ENCODE measurements at regions not wholly inside any gene's neighbourhood (a gene's known extent, or its start where the extent isn't known, plus 50 kb on each side); places are given as distances from the start of the nearest gene placed in this dataset.
"Not testable (repeated sequence)": the region's sequence is repeated elsewhere in the genome, so short reads cannot be mapped to it uniquely, and the experiment has no call there.

- Mint-ChIP-seq H3K36me3 (peaks cover 0 to 4% (median 0%) of the 10 kb centered on the region in 3 donors), H3K4me3 (no peak overlapping the region), H3K4me1 (no peaks in the 10 kb centered on the region), H3K9me3 (peaks cover 6 to 28% (median 15%) of the 10 kb centered on the region in 6 donors), H3K27me3 (ENCODE audit: low read depth in 3 of 3) (no peaks in the 10 kb centered on the region), H3K27ac (no peak overlapping the region)
- no peak for DNase-seq
Measured at GRCh38 chr5:104126980-104127379, 564.4 kb upstream of the NUDT12 start.

GRCh38 chr5:104119529-104119928, 556.9 kb upstream of the NUDT12 start:
- H3K36me3 Mint-ChIP-seq = no peaks in the 10 kb centered on the region
- H3K4me3 Mint-ChIP-seq = no peak overlapping the region
- H3K27me3 Mint-ChIP-seq (ENCODE audit: low read depth in 3 of 3) = no peaks in the 10 kb centered on the region
- no peaks in the 10 kb centered on the region for H3K4me1 Mint-ChIP-seq
- no peak overlapping the region for H3K27ac Mint-ChIP-seq
- H3K9me3 Mint-ChIP-seq = peaks cover 8 to 32% (median 19%) of the 10 kb centered on the region in 6 donors
- DNase-seq = no peak

GRCh38 chr5:104111632-104112031, 549.0 kb upstream of the NUDT12 start:
- Mint-ChIP-seq H3K27me3 (ENCODE audit: low read depth in 3 of 3) (no peaks in the 10 kb centered on the region), H3K36me3 (no peaks in the 10 kb centered on the region), H3K4me3 (no peak overlapping the region), H3K4me1 (no peaks in the 10 kb centered on the region), H3K9me3 (peaks cover 2 to 63% (median 37%) of the 10 kb centered on the region in 6 donors), H3K27ac (no peak overlapping the region)
- DNase-seq = no peak

GRCh38 chr5:104096451-104096850, 533.9 kb upstream of the NUDT12 start:
- peaks cover 0 to 2% (median 0%) of the 10 kb centered on the region in 3 donors for H3K27me3 Mint-ChIP-seq (ENCODE audit: low read depth in 3 of 3)
- no peak overlapping the region for H3K27ac Mint-ChIP-seq
- peaks cover 0 to 44% (median 22%) of the 10 kb centered on the region in 6 donors for H3K9me3 Mint-ChIP-seq
- H3K36me3 Mint-ChIP-seq = no peaks in the 10 kb centered on the region
- no peaks in the 10 kb centered on the region for H3K4me1 Mint-ChIP-seq
- DNase-seq = no peak
- no peak overlapping the region for H3K4me3 Mint-ChIP-seq

- Mint-ChIP-seq H3K4me1 (no peaks in the 10 kb centered on the region), H3K4me3 (no peak overlapping the region), H3K9me3 (peaks cover 0 to 44% (median 22%) of the 10 kb centered on the region in 6 donors), H3K27ac (no peak overlapping the region), H3K27me3 (ENCODE audit: low read depth in 3 of 3) (peaks cover 0 to 2% (median 0%) of the 10 kb centered on the region in 3 donors), H3K36me3 (no peaks in the 10 kb centered on the region)
- no peak for DNase-seq
Measured at GRCh38 chr5:104095527-104095926, 532.9 kb upstream of the NUDT12 start.

- Mint-ChIP-seq H3K27ac (no peak overlapping the region), H3K9me3 (peaks cover 3 to 29% (median 9%) of the 10 kb centered on the region in 6 donors), H3K27me3 (ENCODE audit: low read depth in 3 of 3) (peaks cover 0 to 1% (median 0%) of the 10 kb centered on the region in 3 donors), H3K36me3 (no peaks in the 10 kb centered on the region), H3K4me1 (no peaks in the 10 kb centered on the region), H3K4me3 (no peak overlapping the region)
- no peak for DNase-seq
Measured at GRCh38 chr5:104088876-104089778, 526.5 kb upstream of the NUDT12 start.

GRCh38 chr5:104084896-104085295, 522.3 kb upstream of the NUDT12 start:
- Mint-ChIP-seq H3K27me3 (ENCODE audit: low read depth in 3 of 3) (peaks cover 0 to 1% (median 0%) of the 10 kb centered on the region in 3 donors), H3K36me3 (no peaks in the 10 kb centered on the region), H3K4me1 (no peaks in the 10 kb centered on the region), H3K27ac (no peak overlapping the region), H3K9me3 (peaks cover 10 to 36% (median 17%) of the 10 kb centered on the region in 6 donors), H3K4me3 (no peak overlapping the region)
- no peak for DNase-seq

- Mint-ChIP-seq H3K4me1 (no peaks in the 10 kb centered on the region), H3K9me3 (peaks cover 9 to 20% (median 15%) of the 10 kb centered on the region in 6 donors), H3K36me3 (no peaks in the 10 kb centered on the region), H3K27ac (no peak overlapping the region), H3K27me3 (ENCODE audit: low read depth in 3 of 3) (no peaks in the 10 kb centered on the region), H3K4me3 (no peak overlapping the region)
- no peak for DNase-seq
Measured at GRCh38 chr5:104082754-104083153, 520.2 kb upstream of the NUDT12 start.

- H3K4me1 Mint-ChIP-seq = no peaks in the 10 kb centered on the region
- H3K4me3 Mint-ChIP-seq = no peak overlapping the region
- no peak for DNase-seq
- H3K27me3 Mint-ChIP-seq (ENCODE audit: low read depth in 3 of 3) = no peaks in the 10 kb centered on the region
- no peaks in the 10 kb centered on the region for H3K36me3 Mint-ChIP-seq
- peaks cover 6 to 20% (median 10%) of the 10 kb centered on the region in 6 donors for H3K9me3 Mint-ChIP-seq
- no peak overlapping the region for H3K27ac Mint-ChIP-seq
Measured at GRCh38 chr5:104081232-104081631, 518.6 kb upstream of the NUDT12 start.

GRCh38 chr5:104080646-104081175, 518.1 kb upstream of the NUDT12 start:
- H3K36me3 Mint-ChIP-seq = no peaks in the 10 kb centered on the region
- no peaks in the 10 kb centered on the region for H3K27me3 Mint-ChIP-seq (ENCODE audit: low read depth in 3 of 3)
- H3K9me3 Mint-ChIP-seq = peaks cover 6 to 20% (median 10%) of the 10 kb centered on the region in 6 donors
- H3K4me1 Mint-ChIP-seq = no peaks in the 10 kb centered on the region
- no peak overlapping the region for H3K4me3 Mint-ChIP-seq
- DNase-seq = no peak
- no peak overlapping the region for H3K27ac Mint-ChIP-seq

- not testable (repeated sequence) for H3K4me3 Mint-ChIP-seq; H3K27me3 Mint-ChIP-seq (ENCODE audit: low read depth in 3 of 3); DNase-seq; H3K4me1 Mint-ChIP-seq; H3K27ac Mint-ChIP-seq; H3K36me3 Mint-ChIP-seq
- H3K9me3 Mint-ChIP-seq = peaks cover 6 to 19% (median 10%) of the 10 kb centered on the region in 6 donors
Measured at GRCh38 chr5:104079861-104080645, 517.5 kb upstream of the NUDT12 start.

GRCh38 chr5:104071887-104072286, 509.3 kb upstream of the NUDT12 start:
- Mint-ChIP-seq H3K9me3 (peaks cover 6 to 26% (median 16%) of the 10 kb centered on the region in 6 donors), H3K4me3 (no peak overlapping the region), H3K36me3 (no peaks in the 10 kb centered on the region), H3K4me1 (no peaks in the 10 kb centered on the region), H3K27me3 (ENCODE audit: low read depth in 3 of 3) (peaks cover 0 to 5% (median 0%) of the 10 kb centered on the region in 3 donors), H3K27ac (no peak overlapping the region)
- no peak for DNase-seq

- DNase-seq = no peak
- peaks cover 6 to 55% (median 17%) of the 10 kb centered on the region in 6 donors for H3K9me3 Mint-ChIP-seq
- peaks cover 0 to 4% (median 0%) of the 10 kb centered on the region in 3 donors for H3K27me3 Mint-ChIP-seq (ENCODE audit: low read depth in 3 of 3)
- H3K27ac Mint-ChIP-seq = no peak overlapping the region
- no peaks in the 10 kb centered on the region for H3K4me1 Mint-ChIP-seq
- H3K36me3 Mint-ChIP-seq = no peaks in the 10 kb centered on the region
- H3K4me3 Mint-ChIP-seq = no peak overlapping the region
Measured at GRCh38 chr5:104062621-104063377, 500.2 kb upstream of the NUDT12 start.
